CD8-positive, alpha-beta memory T cell (primary cell): ENCODE measurements at regions not wholly inside any gene's neighbourhood (a gene's known extent, or its start where the extent isn't known, plus 50 kb on each side); places are given as distances from the start of the nearest gene placed in this dataset.

ENCODE experiments used
- CTCF ChIA-PET: fragments of 350-600 bp; sonication (Branson Sonifier 250); formaldehyde crosslinking; loops from one replicate; lab custom pipeline; 2021; ENCODE audit warnings: antibody characterized with exemption; lab: Charles Lee
- POLR2A ChIA-PET: fragments of 350-600 bp; sonication (Branson Sonifier 250); formaldehyde crosslinking; loops from one replicate; lab custom pipeline; 2021; ENCODE audit warnings: antibody characterized with exemption; lab: Charles Lee
- DNase-seq, 5 donors: peaks; one replicate each; pipeline versions ENCODE4 v3.0.0 to v3.0.0-alpha.2; 2020 to 2022; ENCODE audit warnings: mixed read lengths in 1 of 5
- H3K27ac ChIP-seq: one replicate; pipeline ENCODE4 v1.7.0; 2013; ENCODE audit warnings: low read depth, mild to moderate bottlenecking, low read length, moderate library complexity
- H3K27me3 ChIP-seq: 2 replicates; pipeline ENCODE4 v1.7.0; 2013; ENCODE audit warnings: low read length, mild to moderate bottlenecking; ENCODE audit not compliant: insufficient read depth, poor library complexity, severe bottlenecking
- H3K36me3 ChIP-seq: 2 replicates; pipeline ENCODE4 v1.7.0; 2013; ENCODE audit warnings: mild to moderate bottlenecking, low read length, moderate library complexity; ENCODE audit not compliant: insufficient read depth
- H3K4me1 ChIP-seq: 2 replicates; pipeline ENCODE4 v1.7.0; 2013; ENCODE audit warnings: mild to moderate bottlenecking, low read length, moderate library complexity; ENCODE audit not compliant: insufficient read depth
- H3K4me3 ChIP-seq: 2 replicates; pipeline ENCODE4 v1.7.0; 2013; ENCODE audit warnings: mild to moderate bottlenecking, low read length
- H3K9me3 ChIP-seq: 2 replicates; pipeline ENCODE4 v1.7.0; 2013; ENCODE audit warnings: mild to moderate bottlenecking, low read length
- H3K27ac Mint-ChIP-seq, 8 donors: one replicate each; pipeline ENCODE4 v1.8.0; 2020 to 2021; ENCODE audit warnings: mixed read lengths in 8 of 8, mild to moderate bottlenecking in 6 of 8, inconsistent platforms in 3 of 8, moderate library complexity in 3 of 8
- H3K27me3 Mint-ChIP-seq, 2 donors: one replicate each; pipeline ENCODE4 v1.8.0; 2020 to 2021; ENCODE audit warnings: mixed read lengths in 2 of 2, mild to moderate bottlenecking in 1 of 2, moderate library complexity in 1 of 2
- H3K36me3 Mint-ChIP-seq, 3 donors: one replicate each; pipeline ENCODE4 v1.8.0; 2020 to 2021; ENCODE audit warnings: mixed read lengths in 3 of 3, inconsistent platforms in 1 of 3, mild to moderate bottlenecking in 1 of 3
- H3K4me1 Mint-ChIP-seq, 3 donors: one replicate each; pipeline ENCODE4 v1.8.0; 2020 to 2021; ENCODE audit warnings: mixed read lengths in 3 of 3, inconsistent platforms in 1 of 3, mild to moderate bottlenecking in 1 of 3
- H3K4me3 Mint-ChIP-seq, 7 donors: one replicate each; pipeline ENCODE4 v1.8.0; 2020 to 2021; ENCODE audit warnings: mixed read lengths in 7 of 7, mild to moderate bottlenecking in 6 of 7, moderate library complexity in 4 of 7, inconsistent platforms in 2 of 7
- H3K9me3 Mint-ChIP-seq, 5 donors: one replicate each; pipeline ENCODE4 v1.8.0; 2020 to 2022; ENCODE audit warnings: mixed read lengths in 5 of 5, mild to moderate bottlenecking in 3 of 5, moderate library complexity in 2 of 5, inconsistent platforms in 1 of 5

GRCh38 chr3:104635872-104636580, 730.7 kb upstream of the ALCAM start:
- Histone ChIP-seq H3K36me3 (no peaks in the 10 kb centered on the region), H3K4me3 (no peak overlapping the region), H3K4me1 (no peaks in the 10 kb centered on the region), H3K27me3 (no peaks in the 10 kb centered on the region), H3K27ac (no peak overlapping the region), H3K9me3 (no peaks in the 10 kb centered on the region)
- H3K4me1 Mint-ChIP-seq: no peaks in the 10 kb centered on the region
- no peak for DNase-seq
- H3K4me3 Mint-ChIP-seq: no peak overlapping the region
- no peak overlapping the region for H3K27ac Mint-ChIP-seq
- H3K27me3 Mint-ChIP-seq: peaks cover 3% of the 10 kb centered on the region in 2 donors
- no peaks in the 10 kb centered on the region for H3K36me3 Mint-ChIP-seq
- peaks cover 0 to 15% (median 0%) of the 10 kb centered on the region in 5 donors for H3K9me3 Mint-ChIP-seq
- ChIA-PET POLR2A (no interaction called here), CTCF (no interaction called here)

GRCh38 chr3:104642827-104643226, 723.9 kb upstream of the ALCAM start:
- Histone ChIP-seq H3K36me3 (no peaks in the 10 kb centered on the region), H3K27me3 (no peaks in the 10 kb centered on the region), H3K4me1 (no peaks in the 10 kb centered on the region), H3K4me3 (no peak overlapping the region), H3K27ac (no peak overlapping the region), H3K9me3 (no peaks in the 10 kb centered on the region)
- Mint-ChIP-seq H3K9me3 (peaks cover 0 to 13% (median 0%) of the 10 kb centered on the region in 5 donors), H3K27me3 (no peaks in the 10 kb centered on the region), H3K27ac (no peak overlapping the region), H3K4me1 (no peaks in the 10 kb centered on the region), H3K36me3 (no peaks in the 10 kb centered on the region), H3K4me3 (no peak overlapping the region)
- no peak for DNase-seq
- POLR2A ChIA-PET: no interaction called here
- CTCF ChIA-PET: no interaction called here

GRCh38 chr3:104646196-104646595, 720.5 kb upstream of the ALCAM start:
- CTCF ChIA-PET: no interaction called here
- no peak for DNase-seq
- no peak overlapping the region for H3K4me3 ChIP-seq
- Mint-ChIP-seq H3K9me3 (no peaks in the 10 kb centered on the region), H3K27me3 (no peaks in the 10 kb centered on the region), H3K4me3 (no peak overlapping the region), H3K36me3 (no peaks in the 10 kb centered on the region), H3K27ac (no peak overlapping the region), H3K4me1 (no peaks in the 10 kb centered on the region)
- POLR2A ChIA-PET: no interaction called here
- no peaks in the 10 kb centered on the region for H3K4me1 ChIP-seq
- H3K36me3 ChIP-seq: no peaks in the 10 kb centered on the region
- H3K27me3 ChIP-seq: no peaks in the 10 kb centered on the region
- no peak overlapping the region for H3K27ac ChIP-seq
- no peaks in the 10 kb centered on the region for H3K9me3 ChIP-seq

- H3K36me3 Mint-ChIP-seq: no peaks in the 10 kb centered on the region
- POLR2A ChIA-PET: no interaction called here
These were observed 717.9 kb upstream of the ALCAM start for GRCh38 chr3:104648823-104649222.

GRCh38 chr3:104669083-104669482, 697.6 kb upstream of the ALCAM start:
- Histone ChIP-seq H3K36me3 (no peaks in the 10 kb centered on the region), H3K4me1 (no peaks in the 10 kb centered on the region), H3K27ac (no peak overlapping the region), H3K27me3 (no peaks in the 10 kb centered on the region), H3K4me3 (no peak overlapping the region), H3K9me3 (no peaks in the 10 kb centered on the region)
- H3K36me3 Mint-ChIP-seq: no peaks in the 10 kb centered on the region
- H3K4me1 Mint-ChIP-seq: no peaks in the 10 kb centered on the region
- no peak overlapping the region for H3K4me3 Mint-ChIP-seq
- POLR2A ChIA-PET: no interaction called here
- CTCF ChIA-PET: no interaction called here
- no peaks in the 10 kb centered on the region for H3K27me3 Mint-ChIP-seq
- no peak for DNase-seq
- no peaks in the 10 kb centered on the region for H3K9me3 Mint-ChIP-seq
- no peak overlapping the region for H3K27ac Mint-ChIP-seq

More at GRCh38 chr3:104648823-104649222, 717.9 kb upstream of the ALCAM start:
- Histone ChIP-seq H3K27me3 (no peaks in the 10 kb centered on the region), H3K36me3 (no peaks in the 10 kb centered on the region), H3K27ac (no peak overlapping the region), H3K4me1 (no peaks in the 10 kb centered on the region), H3K4me3 (no peak overlapping the region), H3K9me3 (no peaks in the 10 kb centered on the region)
- no peaks in the 10 kb centered on the region for H3K27me3 Mint-ChIP-seq
- DNase-seq: no peak
- no peaks in the 10 kb centered on the region for H3K4me1 Mint-ChIP-seq
- no peak overlapping the region for H3K27ac Mint-ChIP-seq
- H3K4me3 Mint-ChIP-seq: no peak overlapping the region
- peaks cover 2 to 10% (median 3%) of the 10 kb centered on the region in 5 donors for H3K9me3 Mint-ChIP-seq
- CTCF ChIA-PET: no interaction called here

- H3K9me3 Mint-ChIP-seq: no peaks in the 10 kb centered on the region
- Histone ChIP-seq H3K4me1 (no peaks in the 10 kb centered on the region), H3K36me3 (no peaks in the 10 kb centered on the region), H3K4me3 (no peak overlapping the region), H3K9me3 (no peaks in the 10 kb centered on the region), H3K27ac (no peak overlapping the region), H3K27me3 (no peaks in the 10 kb centered on the region)
- no peaks in the 10 kb centered on the region for H3K27me3 Mint-ChIP-seq
- no peaks in the 10 kb centered on the region for H3K36me3 Mint-ChIP-seq
- no peak for DNase-seq
- ChIA-PET CTCF (no interaction called here), POLR2A (no interaction called here)
- H3K27ac Mint-ChIP-seq: no peak overlapping the region
- H3K4me1 Mint-ChIP-seq: no peaks in the 10 kb centered on the region
- no peak overlapping the region for H3K4me3 Mint-ChIP-seq
These were observed 694.4 kb upstream of the ALCAM start for GRCh38 chr3:104672331-104672730.

GRCh38 chr3:104673981-104674380, 692.7 kb upstream of the ALCAM start:
- no peaks in the 10 kb centered on the region for H3K27me3 Mint-ChIP-seq
- no peak for DNase-seq

GRCh38 chr3:104676241-104676640, 690.5 kb upstream of the ALCAM start:
- H3K27ac Mint-ChIP-seq: no peak overlapping the region
- CTCF ChIA-PET: no interaction called here

More at GRCh38 chr3:104673981-104674380, 692.7 kb upstream of the ALCAM start:
- H3K27me3 ChIP-seq: no peaks in the 10 kb centered on the region
- no peaks in the 10 kb centered on the region for H3K4me1 ChIP-seq
- POLR2A ChIA-PET: no interaction called here
- no peaks in the 10 kb centered on the region for H3K9me3 ChIP-seq
- H3K36me3 ChIP-seq: no peaks in the 10 kb centered on the region
- CTCF ChIA-PET: no interaction called here
- no peak overlapping the region for H3K27ac ChIP-seq
- no peak overlapping the region for H3K4me3 ChIP-seq
- H3K4me1 Mint-ChIP-seq: no peaks in the 10 kb centered on the region
- H3K4me3 Mint-ChIP-seq: no peak overlapping the region
- no peaks in the 10 kb centered on the region for H3K9me3 Mint-ChIP-seq
- no peak overlapping the region for H3K27ac Mint-ChIP-seq
- no peaks in the 10 kb centered on the region for H3K36me3 Mint-ChIP-seq

More at GRCh38 chr3:104676241-104676640, 690.5 kb upstream of the ALCAM start:
- no peaks in the 10 kb centered on the region for H3K27me3 ChIP-seq
- no peaks in the 10 kb centered on the region for H3K9me3 ChIP-seq
- Mint-ChIP-seq H3K36me3 (no peaks in the 10 kb centered on the region), H3K4me3 (no peak overlapping the region), H3K27me3 (no peaks in the 10 kb centered on the region), H3K9me3 (peaks cover 0 to 4% (median 0%) of the 10 kb centered on the region in 5 donors), H3K4me1 (no peaks in the 10 kb centered on the region)
- DNase-seq: no peak
- no peak overlapping the region for H3K27ac ChIP-seq
- H3K4me3 ChIP-seq: no peak overlapping the region
- POLR2A ChIA-PET: no interaction called here
- no peaks in the 10 kb centered on the region for H3K36me3 ChIP-seq
- no peaks in the 10 kb centered on the region for H3K4me1 ChIP-seq
